H1 (cell line): ENCODE measurements at regions not wholly inside any gene's neighbourhood (a gene's known extent, or its start where the extent isn't known, plus 50 kb on each side); places are given as distances from the start of the nearest gene placed in this dataset.

ENCODE experiments used
- CEBPB ChIP-seq: IDR thresholded peaks from 2 replicates; pipeline ENCODE4 v1.6.1; 2012; ENCODE audit warnings: low read depth, low read length
- GTF2F1 ChIP-seq: IDR thresholded peaks from 2 replicates; pipeline ENCODE4 v1.6.1; 2012; ENCODE audit warnings: low read depth, low read length, improper control_type of control experiment, borderline replicate concordance
- RFX5 ChIP-seq: IDR thresholded peaks from 2 replicates; pipeline ENCODE4 v1.6.1; 2011; ENCODE audit warnings: low read depth, low read length, improper control_type of control experiment, borderline replicate concordance
- YY1 ChIP-seq: IDR thresholded peaks from 2 replicates; pipeline ENCODE4 v1.6.1; 2011; ENCODE audit warnings: low read depth, mild to moderate bottlenecking, low read length
- TF ChIP-seq, protein P1 (sequence below), 3 experiments: IDR thresholded peaks; 1 replicate in 2 of 3; 2 replicates in 1 of 3; pipeline versions ENCODE4 v1.5.1 to v1.6.1; 2011; ENCODE audit warnings: low read length in 3 of 3, mild to moderate bottlenecking in 3 of 3, inconsistent platforms in 2 of 3, low read depth in 1 of 3, moderate library complexity in 1 of 3; ENCODE audit not compliant: insufficient read depth in 1 of 3; ENCODE audit errors: control extremely low read depth in 1 of 3
- TF ChIP-seq, protein P2 (sequence below): IDR thresholded peaks from 2 replicates; pipeline ENCODE4 v1.6.1; 2012; ENCODE audit warnings: low read length, inconsistent platforms

DNA sequence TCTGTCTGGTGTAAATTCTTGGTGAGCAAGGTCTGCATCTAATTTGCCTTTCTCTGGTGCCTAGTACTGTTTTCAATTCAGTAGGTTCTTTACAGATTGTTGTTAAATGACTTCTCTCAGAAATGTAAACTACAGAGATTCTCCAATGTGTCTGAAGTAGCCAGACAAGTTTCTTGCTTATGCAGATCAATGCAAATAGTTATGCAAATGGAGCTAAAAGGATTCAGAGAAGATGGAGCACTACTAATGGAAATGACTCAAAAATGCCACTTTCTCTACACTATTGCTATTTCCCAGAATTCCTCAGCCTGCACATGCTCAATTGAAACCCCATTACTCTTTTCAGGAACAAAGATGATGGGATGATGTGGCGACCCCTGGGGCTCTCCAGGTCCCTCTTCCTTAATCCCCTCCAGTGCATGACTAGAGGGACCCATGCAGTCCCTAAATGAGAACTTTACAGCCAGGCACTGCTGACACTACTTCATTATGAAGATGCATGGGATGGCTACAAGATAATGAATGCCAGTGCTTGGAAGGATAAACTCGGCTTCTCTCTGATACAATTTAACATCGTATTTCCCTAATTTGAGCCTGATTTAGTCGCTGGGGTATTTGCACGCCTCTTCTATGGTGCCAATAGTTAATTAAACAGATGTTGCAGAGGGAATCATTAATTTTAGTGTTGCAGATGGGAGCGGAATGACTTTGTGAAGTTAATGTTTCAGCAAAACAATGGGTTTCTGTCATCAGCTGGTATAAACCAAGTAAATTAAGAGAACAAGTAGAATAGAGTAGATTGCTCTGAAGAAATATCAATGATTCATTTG is 753.2 kb downstream of the TLR4 start:
- TF ChIP-seq YY1 (no peak), GTF2F1 (no peak), CEBPB (no peak), RFX5 (no peak)
- TF ChIP-seq, protein P1, sequence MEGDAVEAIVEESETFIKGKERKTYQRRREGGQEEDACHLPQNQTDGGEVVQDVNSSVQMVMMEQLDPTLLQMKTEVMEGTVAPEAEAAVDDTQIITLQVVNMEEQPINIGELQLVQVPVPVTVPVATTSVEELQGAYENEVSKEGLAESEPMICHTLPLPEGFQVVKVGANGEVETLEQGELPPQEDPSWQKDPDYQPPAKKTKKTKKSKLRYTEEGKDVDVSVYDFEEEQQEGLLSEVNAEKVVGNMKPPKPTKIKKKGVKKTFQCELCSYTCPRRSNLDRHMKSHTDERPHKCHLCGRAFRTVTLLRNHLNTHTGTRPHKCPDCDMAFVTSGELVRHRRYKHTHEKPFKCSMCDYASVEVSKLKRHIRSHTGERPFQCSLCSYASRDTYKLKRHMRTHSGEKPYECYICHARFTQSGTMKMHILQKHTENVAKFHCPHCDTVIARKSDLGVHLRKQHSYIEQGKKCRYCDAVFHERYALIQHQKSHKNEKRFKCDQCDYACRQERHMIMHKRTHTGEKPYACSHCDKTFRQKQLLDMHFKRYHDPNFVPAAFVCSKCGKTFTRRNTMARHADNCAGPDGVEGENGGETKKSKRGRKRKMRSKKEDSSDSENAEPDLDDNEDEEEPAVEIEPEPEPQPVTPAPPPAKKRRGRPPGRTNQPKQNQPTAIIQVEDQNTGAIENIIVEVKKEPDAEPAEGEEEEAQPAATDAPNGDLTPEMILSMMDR (IDR thresholded peaks at IDR 0.05; ENCODE audit: control extremely low read depth in 1 of 3, insufficient read depth in 1 of 3, low read depth in 1 of 3, low read length in 3 of 3): no peak
- TF ChIP-seq, protein P2, sequence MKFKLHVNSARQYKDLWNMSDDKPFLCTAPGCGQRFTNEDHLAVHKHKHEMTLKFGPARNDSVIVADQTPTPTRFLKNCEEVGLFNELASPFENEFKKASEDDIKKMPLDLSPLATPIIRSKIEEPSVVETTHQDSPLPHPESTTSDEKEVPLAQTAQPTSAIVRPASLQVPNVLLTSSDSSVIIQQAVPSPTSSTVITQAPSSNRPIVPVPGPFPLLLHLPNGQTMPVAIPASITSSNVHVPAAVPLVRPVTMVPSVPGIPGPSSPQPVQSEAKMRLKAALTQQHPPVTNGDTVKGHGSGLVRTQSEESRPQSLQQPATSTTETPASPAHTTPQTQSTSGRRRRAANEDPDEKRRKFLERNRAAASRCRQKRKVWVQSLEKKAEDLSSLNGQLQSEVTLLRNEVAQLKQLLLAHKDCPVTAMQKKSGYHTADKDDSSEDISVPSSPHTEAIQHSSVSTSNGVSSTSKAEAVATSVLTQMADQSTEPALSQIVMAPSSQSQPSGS: no peak
